GM19239 (cell line): ENCODE measurements at regions not wholly inside any gene's neighbourhood (a gene's known extent, or its start where the extent isn't known, plus 50 kb on each side); places are given as distances from the start of the nearest gene placed in this dataset.
"Not testable (repeated sequence)": the region's sequence is repeated elsewhere in the genome, so short reads cannot be mapped to it uniquely, and the experiment has no call there.

ENCODE experiments used
- DNase-seq: peaks from one replicate; pipeline ENCODE4 v3.0.0; 2011; ENCODE audit warnings: low spot score; ENCODE audit not compliant: insufficient read length
- FAIRE-seq: peaks from 2 replicates; lab custom pipeline; 2011; peaks lifted over from hg19 to GRCh38; lab: Jason Lieb, UNC

- FAIRE-seq: no peak
- DNase-seq: no peak
These were observed 913.8 kb upstream of the CHORDC1 start for GRCh38 chr11:91136631-91137030.

GRCh38 chr11:91133361-91133760 is 910.5 kb upstream of the CHORDC1 start:
- DNase-seq (no peak), FAIRE-seq (no peak)

- FAIRE-seq: no peak
- no peak for DNase-seq
These were observed 906.7 kb upstream of the CHORDC1 start for GRCh38 chr11:91129596-91129995.

- no peak for DNase-seq
- FAIRE-seq: no peak
These were observed 901.5 kb upstream of the CHORDC1 start for GRCh38 chr11:91124363-91124762.

- FAIRE-seq (no peak), DNase-seq (no peak)
These were observed 892.3 kb upstream of the CHORDC1 start for GRCh38 chr11:91115116-91115515.

GRCh38 chr11:91104237-91104636 is 881.4 kb upstream of the CHORDC1 start:
- no peak for DNase-seq

GRCh38 chr11:91100427-91100826 is 877.6 kb upstream of the CHORDC1 start:
- FAIRE-seq (no peak), DNase-seq (no peak)

More at GRCh38 chr11:91104237-91104636, 881.4 kb upstream of the CHORDC1 start:
- FAIRE-seq: no peak

GRCh38 chr11:91097083-91097482 is 874.2 kb upstream of the CHORDC1 start:
- no peak for DNase-seq
- no peak for FAIRE-seq

GRCh38 chr11:91093141-91093540 is 870.3 kb upstream of the CHORDC1 start:
- FAIRE-seq: no peak
- no peak for DNase-seq

- DNase-seq (no peak), FAIRE-seq (no peak)
These were observed 868.7 kb upstream of the CHORDC1 start for GRCh38 chr11:91091563-91091962.

GRCh38 chr11:91086028-91086427 is 863.2 kb upstream of the CHORDC1 start:
- no peak for DNase-seq
- FAIRE-seq: no peak

- DNase-seq: no peak
These were observed 859.4 kb upstream of the CHORDC1 start for GRCh38 chr11:91082255-91082654.

GRCh38 chr11:91081440-91082043 is 858.7 kb upstream of the CHORDC1 start:
- FAIRE-seq (no peak), DNase-seq (no peak)

More at GRCh38 chr11:91082255-91082654, 859.4 kb upstream of the CHORDC1 start:
- no peak for FAIRE-seq

GRCh38 chr11:91078221-91078620 is 855.4 kb upstream of the CHORDC1 start:
- FAIRE-seq: no peak
- no peak for DNase-seq

- no peak for DNase-seq
- no peak for FAIRE-seq
These were observed 852.3 kb upstream of the CHORDC1 start for GRCh38 chr11:91075032-91075695.

GRCh38 chr11:91067666-91068065 is 844.8 kb upstream of the CHORDC1 start:
- no peak for DNase-seq
- FAIRE-seq: no peak

- no peak for DNase-seq
- FAIRE-seq: no peak
These were observed 843.7 kb upstream of the CHORDC1 start for GRCh38 chr11:91066456-91067047.

GRCh38 chr11:91063399-91063798 is 840.5 kb upstream of the CHORDC1 start:
- FAIRE-seq, DNase-seq: not testable (repeated sequence)

- no peak for DNase-seq
- FAIRE-seq: no peak
These were observed 825.0 kb upstream of the CHORDC1 start for GRCh38 chr11:91047882-91048281.

GRCh38 chr11:91046261-91046660 is 823.4 kb upstream of the CHORDC1 start:
- DNase-seq (no peak), FAIRE-seq (no peak)

GRCh38 chr11:91041626-91042025 is 818.8 kb upstream of the CHORDC1 start:
- DNase-seq (no peak), FAIRE-seq (no peak)

GRCh38 chr11:91023731-91024130 is 800.9 kb upstream of the CHORDC1 start:
- DNase-seq: no peak
- no peak for FAIRE-seq
